Right lobe of liver (tissue), 6 donors: ENCODE measurements at regions not wholly inside any gene's neighbourhood (a gene's known extent, or its start where the extent isn't known, plus 50 kb on each side); places are given as distances from the start of the nearest gene placed in this dataset.
A peak's percentile ranks its signal among the peaks of the same experiment; 100 is the strongest.

ENCODE experiments used
- ATAC-seq, 4 donors: fragments of 200-7000 bp; cut with Tn5 transposase; one replicate each; pipeline ENCODE4 v1.9.1; 2020; ENCODE audit warnings: mild to moderate bottlenecking in 4 of 4, moderate library complexity in 4 of 4
- DNase-seq, 3 donors: peaks; one replicate each; pipeline ENCODE4 v3.0.0-alpha.2; 2020
- H3K27ac ChIP-seq, 3 donors: fragments of 200-600 bp; one replicate each; pipeline ENCODE4 v1.8.0; 2022
- H3K27me3 ChIP-seq, 2 donors: fragments of 200-600 bp; one replicate each; pipeline ENCODE4 v1.8.0; 2022
- H3K36me3 ChIP-seq, 4 donors: fragments of 200-600 bp; sonication (generic) in 1 of 4; one replicate each; pipeline versions ENCODE4 v1.5.1 to v1.8.0; 2017 to 2022; ENCODE audit warnings: control low read depth in 1 of 4
- H3K4me1 ChIP-seq, 4 donors: fragments of 200-600 bp; sonication (generic) in 1 of 4; one replicate each; pipeline versions ENCODE4 v1.5.1 to v1.8.0; 2017 to 2022; ENCODE audit warnings: control low read depth in 1 of 4
- H3K4me3 ChIP-seq, 3 donors: fragments of 200-600 bp; one replicate each; pipeline ENCODE4 v1.8.0; 2022
- H3K9me3 ChIP-seq, 4 donors: fragments of 200-600 bp; sonication (generic) in 1 of 4; one replicate each; pipeline versions ENCODE4 v1.5.1 to v1.8.0; 2017 to 2022; ENCODE audit warnings: control low read depth in 1 of 4
- POLR2A ChIP-seq: fragments of 450-650 bp; IDR thresholded peaks from one replicate; pipeline ENCODE4 v1.6.1; 2017; ENCODE audit warnings: antibody characterized with exemption, mild to moderate bottlenecking
- WGBS: methylation state at CpG from one replicate; pipeline ENCODE4 v1.1.6; 2018; ENCODE audit warnings: low coverage, low lambda C conversion rate; ENCODE audit not compliant: insufficient coverage; ENCODE audit errors: missing lambda C conversion rate; 5-methylcytosine and 5-hydroxymethylcytosine counted together
- intact Hi-C, 2 donors: fragments of 100-400 bp; cut with DNase I; formaldehyde crosslinking; loops; one replicate each; pipeline versions ENCODE4 v1.11.2 to v1.14.1; 2022
- TF ChIP-seq, protein P1 (sequence below), 4 donors: fragments of 200-600 bp in 3 of 4; fragments of 450-650 bp in 1 of 4; IDR thresholded peaks; one replicate each; pipeline versions ENCODE4 v1.5.1 to v1.8.0; 2016 to 2022; ENCODE audit warnings: antibody characterized with exemption in 4 of 4, mild to moderate bottlenecking in 2 of 4
- donor health status: DM: no; HTN: yes; CAD: no.
- donor health status: DM: no; HTN: no; CAD: no.
- donor health status: DM: no; HTN: no; CAD: no.
- donor health status: DM: no; HTN: yes; CAD: no.
- donor health status: DM: no; HTN: yes; CAD: no.

GRCh38 chr10:44850356-44850934 is 60.7 kb upstream of the TMEM72 start:
- no peaks in the 10 kb centered on the region for H3K27me3 ChIP-seq
- intact Hi-C loops: loop anchor here (5.0 to 10.0 kb wide), 2 partner anchors 143 to 466 kb away; partner anchors contain the start of gene CXCL12 (in 1 of the 2)
- ATAC-seq (peak in 2 of 4 donors; percentile 8 to 17), DNase-seq (peak in 1 of 3 donors; percentile 30)
- TF ChIP-seq POLR2A: no peak
- TF ChIP-seq, protein P1, sequence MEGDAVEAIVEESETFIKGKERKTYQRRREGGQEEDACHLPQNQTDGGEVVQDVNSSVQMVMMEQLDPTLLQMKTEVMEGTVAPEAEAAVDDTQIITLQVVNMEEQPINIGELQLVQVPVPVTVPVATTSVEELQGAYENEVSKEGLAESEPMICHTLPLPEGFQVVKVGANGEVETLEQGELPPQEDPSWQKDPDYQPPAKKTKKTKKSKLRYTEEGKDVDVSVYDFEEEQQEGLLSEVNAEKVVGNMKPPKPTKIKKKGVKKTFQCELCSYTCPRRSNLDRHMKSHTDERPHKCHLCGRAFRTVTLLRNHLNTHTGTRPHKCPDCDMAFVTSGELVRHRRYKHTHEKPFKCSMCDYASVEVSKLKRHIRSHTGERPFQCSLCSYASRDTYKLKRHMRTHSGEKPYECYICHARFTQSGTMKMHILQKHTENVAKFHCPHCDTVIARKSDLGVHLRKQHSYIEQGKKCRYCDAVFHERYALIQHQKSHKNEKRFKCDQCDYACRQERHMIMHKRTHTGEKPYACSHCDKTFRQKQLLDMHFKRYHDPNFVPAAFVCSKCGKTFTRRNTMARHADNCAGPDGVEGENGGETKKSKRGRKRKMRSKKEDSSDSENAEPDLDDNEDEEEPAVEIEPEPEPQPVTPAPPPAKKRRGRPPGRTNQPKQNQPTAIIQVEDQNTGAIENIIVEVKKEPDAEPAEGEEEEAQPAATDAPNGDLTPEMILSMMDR (IDR thresholded peaks at IDR 0.05): no peak
- 48% methylated on average over 6 of the region's 8 CpGs for WGBS
- H3K4me3 ChIP-seq: no peak overlapping the region
- H3K27ac ChIP-seq: no peak overlapping the region
- H3K36me3 ChIP-seq: no peaks in the 10 kb centered on the region
- no peaks in the 10 kb centered on the region for H3K9me3 ChIP-seq
- no peaks in the 10 kb centered on the region for H3K4me1 ChIP-seq

- H3K4me3 ChIP-seq: no peak overlapping the region
- intact Hi-C loops: loop anchor here (5.0 to 10.0 kb wide), 2 partner anchors 144 to 467 kb away; partner anchors contain the start of gene CXCL12 (in 1 of the 2)
- ATAC-seq (no peak), DNase-seq (peak in 1 of 3 donors; percentile 22)
- TF ChIP-seq, protein P1 (IDR thresholded peaks at IDR 0.05): no peak
- no peak for TF ChIP-seq POLR2A
- no peak overlapping the region for H3K27ac ChIP-seq
- no peaks in the 10 kb centered on the region for H3K9me3 ChIP-seq
- H3K36me3 ChIP-seq: no peaks in the 10 kb centered on the region
- WGBS: 85% methylated on average over 6 of the region's 10 CpGs
- no peaks in the 10 kb centered on the region for H3K27me3 ChIP-seq
- no peaks in the 10 kb centered on the region for H3K4me1 ChIP-seq
Measured at GRCh38 chr10:44851413-44851812, 59.7 kb upstream of the TMEM72 start.

DNA sequence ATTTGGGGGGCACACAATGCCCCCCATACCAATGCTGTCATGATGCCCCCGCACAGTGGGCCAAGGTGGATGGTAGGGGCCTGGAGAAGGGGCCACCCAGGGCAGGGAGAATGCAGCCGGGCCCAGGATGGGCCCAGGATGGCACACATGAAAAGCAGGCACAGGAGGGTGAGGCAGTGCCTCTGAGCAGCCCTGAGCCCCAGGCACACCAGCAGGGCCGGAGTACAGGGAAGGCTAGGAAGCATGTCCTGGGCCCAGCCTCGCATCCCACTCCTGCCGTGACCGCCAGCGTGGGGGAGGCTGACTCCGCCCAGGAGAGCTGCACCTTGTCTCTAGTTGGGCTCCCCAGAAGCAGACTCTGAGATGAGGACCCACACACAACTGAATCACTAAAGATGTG is 59.3 kb upstream of the TMEM72 start:
- Histone ChIP-seq H3K4me1 (no peaks in the 10 kb centered on the region), H3K27ac (no peak overlapping the region), H3K36me3 (no peaks in the 10 kb centered on the region), H3K4me3 (no peak overlapping the region), H3K9me3 (no peaks in the 10 kb centered on the region), H3K27me3 (no peaks in the 10 kb centered on the region)
- 81% methylated on average over 2 of the region's 8 CpGs for WGBS
- ATAC-seq (no peak), DNase-seq (peak in 1 of 3 donors; percentile 34)
- TF ChIP-seq, protein P1 (IDR thresholded peaks at IDR 0.05): no peak
- no peak for TF ChIP-seq POLR2A
- intact Hi-C loops: loop anchor here (5.0 to 10.0 kb wide), 2 partner anchors 145 to 467 kb away; partner anchors contain the start of gene CXCL12 (in 1 of the 2)

GRCh38 chr10:44853148-44853734 is 57.9 kb upstream of the TMEM72 start:
- H3K4me1 ChIP-seq: no peaks in the 10 kb centered on the region
- WGBS: 13% methylated on average over 1 of the region's 1 CpG
- intact Hi-C loops: loop anchor here (5.0 to 10.0 kb wide), 2 partner anchors 146 to 468 kb away; partner anchors contain the start of gene CXCL12 (in 1 of the 2)
- ATAC-seq: peak in 3 of 4 donors; percentile 40 to 57 (median 55)
- no peak overlapping the region for H3K4me3 ChIP-seq
- no peak overlapping the region for H3K27ac ChIP-seq
- H3K9me3 ChIP-seq: no peaks in the 10 kb centered on the region
- H3K27me3 ChIP-seq: no peaks in the 10 kb centered on the region
- no peak for DNase-seq
- no peaks in the 10 kb centered on the region for H3K36me3 ChIP-seq
- TF ChIP-seq, protein P1 (IDR thresholded peaks at IDR 0.05): peak in 2 of 4 donors; percentile 12 to 27
- TF ChIP-seq POLR2A: no peak
